ENCODE measurements at regions not wholly inside any gene's neighbourhood (a gene's known extent, or its start where the extent isn't known, plus 50 kb on each side); places are given as distances from the start of the nearest gene placed in this dataset.

- BruUV-seq (replicated peaks): no TSS peak
- ChIA-PET POLR2A (interaction anchor here (0.6 kb wide), 1 partner anchor 259 kb away, joined by 4 read pairs; no protein-coding TSS in a partner anchor), CTCF (no interaction called here)
- TF ChIP-seq SIN3A (IDR thresholded peaks at IDR 0.05; ENCODE audit: borderline replicate concordance, insufficient read depth, low read depth, low read length) (no peak), REST (IDR thresholded peaks at IDR 0.05; ENCODE audit: insufficient read depth in 1 of 2, low read depth in 2 of 2, low read length in 1 of 2) (no peak), CTCF (IDR thresholded peaks at IDR 0.05) (no peak), POLR2AphosphoS5 (IDR thresholded peaks at IDR 0.05; ENCODE audit: low read depth, low read length) (no peak), TCF7L2 (IDR thresholded peaks at IDR 0.05; ENCODE audit: low read depth, low read length) (no peak)
- Histone ChIP-seq H3K4me1 (ENCODE audit: control insufficient read depth, insufficient read depth, low read length) (no peaks in the 10 kb centered on the region), H3K4me3 (ENCODE audit: low read depth in 2 of 2, low read length in 2 of 2) (no peak overlapping the region), H3K27me3 (ENCODE audit: control insufficient read depth, insufficient read depth, low read length) (no peaks in the 10 kb centered on the region), H3K9me3 (ENCODE audit: control insufficient read depth, insufficient read depth, low read depth, low read length) (no peaks in the 10 kb centered on the region), H3K27ac (ENCODE audit: low read length) (no peak overlapping the region), H3K36me3 (ENCODE audit: control insufficient read depth, insufficient read depth, low read length) (no peaks in the 10 kb centered on the region)
- in situ Hi-C loops (cut with HindIII; ENCODE audit: low pct_unique_long_range_greater_than_20kb, low sequenced_read_pairs) (no loop called here), intact Hi-C loops (cut with micrococcal nuclease; ENCODE audit: unreplicated experiment) (no loop called here)
- no peak for ATAC-seq
- DNase-seq (ENCODE audit: low read depth, low spot score): no peak
Measured at GRCh38 chr6:71028877-71029252, 72.0 kb upstream of the B3GAT2 start.

GRCh38 chr6:71029555-71029954 is 72.7 kb upstream of the B3GAT2 start:
- in situ Hi-C loops (cut with HindIII; ENCODE audit: low pct_unique_long_range_greater_than_20kb, low sequenced_read_pairs) (no loop called here), intact Hi-C loops (cut with micrococcal nuclease; ENCODE audit: unreplicated experiment) (no loop called here)
- no peaks in the 10 kb centered on the region for H3K27me3 ChIP-seq (ENCODE audit: control insufficient read depth, insufficient read depth, low read length)
- H3K36me3 ChIP-seq (ENCODE audit: control insufficient read depth, insufficient read depth, low read length): no peaks in the 10 kb centered on the region
- no peak overlapping the region for H3K27ac ChIP-seq (ENCODE audit: low read length)
- no peak overlapping the region for H3K4me3 ChIP-seq (ENCODE audit: low read depth in 2 of 2, low read length in 2 of 2)
- CTCF ChIA-PET: no interaction called here
- TF ChIP-seq SIN3A (IDR thresholded peaks at IDR 0.05; ENCODE audit: borderline replicate concordance, insufficient read depth, low read depth, low read length) (no peak), CTCF (IDR thresholded peaks at IDR 0.05) (no peak), POLR2AphosphoS5 (IDR thresholded peaks at IDR 0.05; ENCODE audit: low read depth, low read length) (no peak), TCF7L2 (IDR thresholded peaks at IDR 0.05; ENCODE audit: low read depth, low read length) (no peak), REST (IDR thresholded peaks at IDR 0.05; ENCODE audit: insufficient read depth in 1 of 2, low read depth in 2 of 2, low read length in 1 of 2) (no peak)
- no TSS peak for BruUV-seq (replicated peaks)
- H3K4me1 ChIP-seq (ENCODE audit: control insufficient read depth, insufficient read depth, low read length): no peaks in the 10 kb centered on the region
- DNase-seq (ENCODE audit: low read depth, low spot score): no peak
- no peak for ATAC-seq
- POLR2A ChIA-PET: no interaction called here
- no peaks in the 10 kb centered on the region for H3K9me3 ChIP-seq (ENCODE audit: control insufficient read depth, insufficient read depth, low read depth, low read length)
